Ascending aorta (tissue), 2 donors: ENCODE measurements at regions not wholly inside any gene's neighbourhood (a gene's known extent, or its start where the extent isn't known, plus 50 kb on each side); places are given as distances from the start of the nearest gene placed in this dataset.

Experiments
- DNase-seq, 2 donors: peaks; one replicate each; pipeline ENCODE4 v3.0.0-alpha.2; 2019; ENCODE audit warnings: low spot score in 2 of 2
- H3K27ac ChIP-seq, 2 donors: fragments of 200-600 bp; sonication (generic); one replicate each; pipeline ENCODE4 v1.5.1; 2016 to 2017; ENCODE audit warnings: mild to moderate bottlenecking in 1 of 2
- H3K27me3 ChIP-seq: fragments of 200-600 bp; sonication (generic); one replicate; pipeline ENCODE4 v1.5.1; 2017
- H3K36me3 ChIP-seq, 2 donors: fragments of 200-600 bp; sonication (generic); one replicate each; pipeline ENCODE4 v1.5.1; 2016
- H3K4me1 ChIP-seq, 2 donors: fragments of 200-600 bp; sonication (generic); one replicate each; pipeline ENCODE4 v1.5.1; 2016 to 2017; ENCODE audit warnings: mild to moderate bottlenecking in 1 of 2
- H3K4me3 ChIP-seq, 2 donors: fragments of 200-600 bp; sonication (generic); one replicate each; pipeline ENCODE4 v1.5.1; 2016 to 2017; ENCODE audit warnings: mild to moderate bottlenecking in 1 of 2
- H3K9me3 ChIP-seq, 2 donors: fragments of 200-600 bp; sonication (generic); one replicate each; pipeline ENCODE4 v1.5.1; 2016
- CTCF ChIP-seq, 3 experiments: fragments of 200-600 bp in 2 of 3; fragments of 450-650 bp in 1 of 3; sonication (generic) in 2 of 3; IDR thresholded peaks; one replicate each; pipeline ENCODE4 v1.5.1; 2016 to 2019; ENCODE audit warnings: antibody characterized with exemption in 3 of 3, mild to moderate bottlenecking in 1 of 3, moderate library complexity in 1 of 3
- intact Hi-C: fragments of 100-400 bp; cut with DNase I; formaldehyde crosslinking; loops from one replicate; pipeline ENCODE4 v1.15.1; 2023

GRCh38 chr5:112626715-112627114 lies 111.0 kb upstream of the APC start:
- DNase-seq, result no peak
- TF ChIP-seq CTCF (IDR thresholded peaks at IDR 0.05), result no peak

DNA sequence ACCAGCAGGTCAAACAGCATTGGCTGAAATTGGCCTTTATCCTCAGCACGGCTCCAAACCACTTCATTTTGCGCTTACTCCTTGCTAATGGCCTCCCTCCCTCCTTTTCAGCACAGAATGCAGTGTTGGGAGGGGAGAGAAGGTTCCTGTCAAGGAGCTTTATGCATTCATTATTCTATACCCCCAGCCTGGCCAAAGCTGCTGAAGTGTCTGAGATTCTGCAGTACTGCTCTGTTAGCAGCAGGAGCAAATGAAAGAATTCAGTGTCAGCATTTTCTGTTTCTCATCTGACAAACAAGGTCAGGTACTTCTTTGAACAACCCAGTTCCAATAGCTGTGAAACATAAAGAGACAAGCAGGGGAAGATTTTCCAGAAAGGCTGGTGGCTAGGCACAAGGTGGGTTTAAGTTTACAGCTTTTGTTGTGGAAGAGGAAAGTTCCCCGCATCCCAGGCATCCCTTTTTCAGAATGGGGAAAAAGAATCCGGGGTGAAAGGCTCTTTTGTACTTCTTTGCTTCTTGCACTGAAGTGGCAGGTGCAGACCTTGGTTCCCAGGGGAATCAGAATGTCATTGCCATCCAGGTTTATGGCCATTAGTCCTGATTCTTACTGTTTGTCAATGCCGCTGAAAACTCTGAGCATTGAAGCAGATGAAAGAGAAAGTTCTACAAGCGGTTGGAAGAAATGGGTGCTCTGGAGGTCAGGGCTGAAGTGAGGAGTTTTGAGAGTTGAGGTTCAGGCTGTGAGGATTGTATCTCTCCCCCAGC lies 109.3 kb upstream of the APC start:
- Histone ChIP-seq H3K4me3 (no peak overlapping the region), H3K4me1 (no peaks in the 10 kb centered on the region), H3K36me3 (no peaks in the 10 kb centered on the region), H3K27ac (no peak overlapping the region), H3K9me3 (no peaks in the 10 kb centered on the region), H3K27me3 (no peaks in the 10 kb centered on the region)
- no peak for DNase-seq
- intact Hi-C loops, result no loop called here
- no peak for TF ChIP-seq CTCF (IDR thresholded peaks at IDR 0.05)

More at GRCh38 chr5:112626715-112627114, 111.0 kb upstream of the APC start:
- H3K27ac ChIP-seq, result no peak overlapping the region
- intact Hi-C loops, result no loop called here
- no peaks in the 10 kb centered on the region for H3K36me3 ChIP-seq
- no peaks in the 10 kb centered on the region for H3K27me3 ChIP-seq
- H3K4me1 ChIP-seq, result no peaks in the 10 kb centered on the region
- H3K9me3 ChIP-seq, result no peaks in the 10 kb centered on the region
- no peak overlapping the region for H3K4me3 ChIP-seq

GRCh38 chr5:112630246-112631009 lies 107.3 kb upstream of the APC start:
- Histone ChIP-seq H3K36me3 (no peaks in the 10 kb centered on the region), H3K9me3 (no peaks in the 10 kb centered on the region), H3K4me1 (no peaks in the 10 kb centered on the region), H3K27ac (no peak overlapping the region), H3K4me3 (no peak overlapping the region), H3K27me3 (no peaks in the 10 kb centered on the region)
- TF ChIP-seq CTCF (IDR thresholded peaks at IDR 0.05), result no peak
- DNase-seq, result no peak
- intact Hi-C loops, result no loop called here

- no peaks in the 10 kb centered on the region for H3K9me3 ChIP-seq
- no peaks in the 10 kb centered on the region for H3K4me1 ChIP-seq
- intact Hi-C loops, result no loop called here
- no peak for DNase-seq
- no peak overlapping the region for H3K4me3 ChIP-seq
- TF ChIP-seq CTCF (IDR thresholded peaks at IDR 0.05), result no peak
- H3K27me3 ChIP-seq, result no peaks in the 10 kb centered on the region
- no peak overlapping the region for H3K27ac ChIP-seq
- H3K36me3 ChIP-seq, result no peaks in the 10 kb centered on the region
Measured at GRCh38 chr5:112634166-112634565, 103.5 kb upstream of the APC start.

DNA sequence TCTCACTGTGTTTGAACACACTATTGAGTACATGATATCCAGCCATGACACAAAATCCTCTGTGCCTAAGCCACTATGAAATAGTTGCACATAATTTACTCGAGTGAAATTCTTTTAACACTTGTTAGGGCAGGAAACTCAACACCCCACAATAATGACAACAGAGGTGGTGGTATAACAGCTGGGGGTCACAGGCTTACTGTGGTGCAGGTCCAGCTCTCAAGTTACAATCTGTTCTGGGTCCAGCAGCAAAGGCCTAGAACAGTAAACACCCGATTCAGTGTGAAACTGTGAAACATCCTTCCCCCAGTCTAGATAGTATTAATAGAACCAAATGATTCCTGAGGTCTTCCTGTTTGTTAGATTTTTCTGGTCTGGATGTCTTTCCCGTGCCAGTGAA lies 102.9 kb upstream of the APC start:
- no peaks in the 10 kb centered on the region for H3K36me3 ChIP-seq
- DNase-seq, result no peak
- H3K9me3 ChIP-seq, result no peaks in the 10 kb centered on the region
- no peaks in the 10 kb centered on the region for H3K27me3 ChIP-seq
- no peaks in the 10 kb centered on the region for H3K4me1 ChIP-seq
- no peak for TF ChIP-seq CTCF (IDR thresholded peaks at IDR 0.05)
- intact Hi-C loops, result no loop called here
- H3K4me3 ChIP-seq, result no peak overlapping the region
- H3K27ac ChIP-seq, result no peak overlapping the region
